ENCODE measurements at regions not wholly inside any gene's neighbourhood (a gene's known extent, or its start where the extent isn't known, plus 50 kb on each side); places are given as distances from the start of the nearest gene placed in this dataset.

DNA sequence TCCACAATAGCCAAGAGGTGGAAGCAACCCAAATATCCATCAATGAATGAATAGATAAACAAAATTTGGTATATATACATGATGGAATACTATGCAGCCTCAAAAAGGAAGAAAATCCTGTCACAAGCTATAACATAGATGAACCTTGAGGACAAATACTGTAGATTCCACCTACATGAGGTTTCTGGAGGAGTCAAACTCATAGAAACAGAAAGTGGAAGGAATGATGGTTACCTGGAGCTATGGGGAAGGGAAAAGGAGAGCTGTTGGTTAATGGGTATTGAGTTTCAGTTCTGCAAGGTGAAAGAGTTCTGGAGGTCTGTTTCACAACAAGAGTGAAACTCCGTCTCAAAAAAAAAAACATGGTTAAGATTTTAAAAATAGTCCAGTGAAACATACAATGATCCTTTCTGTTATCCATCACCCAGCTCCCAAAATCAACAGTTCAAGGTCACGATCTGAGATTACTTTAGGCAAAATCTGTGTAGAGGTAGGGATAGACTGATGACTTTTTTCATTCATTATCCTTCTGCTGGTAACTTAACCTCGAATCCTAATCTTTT is 80.8 kb upstream of the HNRNPU start:
- no peaks in the 10 kb centered on the region for H3K4me1 Mint-ChIP-seq (ENCODE audit: low read depth)
- no peak for DNase-seq (ENCODE audit: low spot score, unreplicated experiment)
- H3K9me3 Mint-ChIP-seq (ENCODE audit: low read depth), result peaks cover 3% of the 10 kb centered on the region
- no peak overlapping the region for H3K27ac Mint-ChIP-seq
- H3K27me3 Mint-ChIP-seq, result no peaks in the 10 kb centered on the region
- H3K36me3 Mint-ChIP-seq (ENCODE audit: insufficient read depth), result no peaks in the 10 kb centered on the region
- TF ChIP-seq, protein P1, sequence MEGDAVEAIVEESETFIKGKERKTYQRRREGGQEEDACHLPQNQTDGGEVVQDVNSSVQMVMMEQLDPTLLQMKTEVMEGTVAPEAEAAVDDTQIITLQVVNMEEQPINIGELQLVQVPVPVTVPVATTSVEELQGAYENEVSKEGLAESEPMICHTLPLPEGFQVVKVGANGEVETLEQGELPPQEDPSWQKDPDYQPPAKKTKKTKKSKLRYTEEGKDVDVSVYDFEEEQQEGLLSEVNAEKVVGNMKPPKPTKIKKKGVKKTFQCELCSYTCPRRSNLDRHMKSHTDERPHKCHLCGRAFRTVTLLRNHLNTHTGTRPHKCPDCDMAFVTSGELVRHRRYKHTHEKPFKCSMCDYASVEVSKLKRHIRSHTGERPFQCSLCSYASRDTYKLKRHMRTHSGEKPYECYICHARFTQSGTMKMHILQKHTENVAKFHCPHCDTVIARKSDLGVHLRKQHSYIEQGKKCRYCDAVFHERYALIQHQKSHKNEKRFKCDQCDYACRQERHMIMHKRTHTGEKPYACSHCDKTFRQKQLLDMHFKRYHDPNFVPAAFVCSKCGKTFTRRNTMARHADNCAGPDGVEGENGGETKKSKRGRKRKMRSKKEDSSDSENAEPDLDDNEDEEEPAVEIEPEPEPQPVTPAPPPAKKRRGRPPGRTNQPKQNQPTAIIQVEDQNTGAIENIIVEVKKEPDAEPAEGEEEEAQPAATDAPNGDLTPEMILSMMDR (IDR thresholded peaks at IDR 0.05; ENCODE audit: unreplicated experiment), result no peak
- no peak overlapping the region for H3K4me3 Mint-ChIP-seq (ENCODE audit: low read depth)

DNA sequence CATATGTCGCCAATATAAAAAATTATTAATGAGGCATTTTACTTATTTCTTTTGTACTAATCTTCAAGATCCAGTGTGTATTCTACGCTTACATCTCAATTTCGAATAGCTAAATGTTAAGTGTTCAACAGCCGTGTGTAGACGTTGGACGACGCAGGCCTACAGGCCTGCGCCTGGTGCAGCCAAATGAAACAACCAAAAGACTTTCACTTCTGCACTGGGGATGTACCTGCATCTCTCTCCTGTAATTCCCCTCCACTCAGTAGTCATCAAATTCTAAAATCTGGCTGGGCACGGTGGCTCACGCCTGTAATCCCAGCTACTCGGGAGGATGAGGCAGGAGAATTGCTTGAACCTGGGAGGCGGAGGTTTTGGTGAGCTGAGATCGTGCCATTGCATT is 76.8 kb upstream of the HNRNPU start:
- no peak for DNase-seq (ENCODE audit: low spot score, unreplicated experiment)
- Mint-ChIP-seq H3K27ac (no peak overlapping the region), H3K4me1 (ENCODE audit: low read depth) (no peaks in the 10 kb centered on the region), H3K9me3 (ENCODE audit: low read depth) (no peaks in the 10 kb centered on the region), H3K27me3 (no peaks in the 10 kb centered on the region), H3K4me3 (ENCODE audit: low read depth) (no peak overlapping the region), H3K36me3 (ENCODE audit: insufficient read depth) (no peaks in the 10 kb centered on the region)
- TF ChIP-seq, protein P1 (IDR thresholded peaks at IDR 0.05; ENCODE audit: unreplicated experiment), result no peak

DNA sequence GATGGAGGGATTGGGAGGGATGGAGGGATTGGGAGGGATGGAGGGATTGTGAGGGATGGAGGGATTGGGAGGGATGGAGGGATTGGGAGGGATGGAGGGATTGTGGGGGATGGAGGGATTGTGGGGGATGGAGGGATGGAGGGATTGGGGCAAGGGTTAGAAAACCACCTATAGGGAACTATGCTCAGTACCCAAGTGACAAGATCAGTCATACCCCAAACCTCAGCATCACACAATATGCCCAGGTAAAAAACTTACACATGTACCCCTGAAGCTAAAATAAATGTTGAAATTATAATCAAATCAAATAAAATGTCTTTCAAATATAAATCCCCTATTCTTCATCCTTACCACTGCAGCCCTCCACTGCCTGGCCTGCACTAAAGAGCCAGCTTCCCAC is 72.8 kb upstream of the HNRNPU start:
- Mint-ChIP-seq H3K4me1 (ENCODE audit: low read depth) (no peaks in the 10 kb centered on the region), H3K4me3 (ENCODE audit: low read depth) (no peak overlapping the region), H3K27me3 (no peaks in the 10 kb centered on the region), H3K36me3 (ENCODE audit: insufficient read depth) (no peaks in the 10 kb centered on the region), H3K27ac (no peak overlapping the region), H3K9me3 (ENCODE audit: low read depth) (no peaks in the 10 kb centered on the region)
- DNase-seq (ENCODE audit: low spot score, unreplicated experiment), result no peak
- TF ChIP-seq, protein P1 (IDR thresholded peaks at IDR 0.05; ENCODE audit: unreplicated experiment), result no peak

DNA sequence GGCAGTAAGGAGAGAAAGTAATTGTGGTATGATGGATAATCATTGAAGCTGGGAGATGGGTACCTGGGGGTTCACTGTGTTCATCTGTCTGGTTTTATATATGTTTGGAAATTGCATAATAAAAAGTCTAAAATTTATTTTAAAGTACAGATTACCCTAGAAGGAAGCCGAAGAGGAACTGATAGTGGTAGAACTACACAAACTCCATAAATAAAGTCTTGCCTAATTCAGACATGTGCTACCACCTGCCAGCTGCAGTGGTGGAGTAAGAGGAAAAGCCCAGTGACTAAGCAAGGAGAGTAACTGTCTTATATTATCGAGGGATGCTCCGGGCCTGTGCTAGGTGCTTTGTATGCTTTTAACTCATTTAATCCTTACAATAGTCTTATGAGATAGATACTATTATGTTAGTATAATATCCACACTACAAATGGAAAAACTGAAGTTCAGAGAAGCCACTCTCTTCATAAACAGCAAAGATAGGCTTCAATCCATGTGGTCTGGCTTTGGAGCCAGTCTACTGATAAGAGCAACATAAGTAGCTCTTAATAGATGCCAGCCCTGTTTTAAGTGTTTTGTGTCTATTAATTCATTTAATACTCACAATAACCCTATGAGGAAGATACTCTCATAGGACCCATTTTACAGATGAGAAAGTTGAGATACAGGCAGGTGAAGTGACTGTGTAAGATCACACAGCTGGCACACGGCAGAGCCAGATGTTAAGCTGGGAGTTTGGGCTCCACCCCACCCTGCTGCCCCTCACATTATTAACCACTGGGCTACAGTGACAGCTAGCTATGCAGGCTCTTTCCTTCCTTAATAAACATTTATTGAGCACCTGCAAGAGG is 56.8 kb upstream of the HNRNPU start:
- DNase-seq (ENCODE audit: low spot score, unreplicated experiment), result no peak
- Mint-ChIP-seq H3K9me3 (ENCODE audit: low read depth) (no peaks in the 10 kb centered on the region), H3K27me3 (peaks cover 32% of the 10 kb centered on the region), H3K4me1 (ENCODE audit: low read depth) (peaks cover 3% of the 10 kb centered on the region), H3K27ac (no peak overlapping the region), H3K36me3 (ENCODE audit: insufficient read depth) (no peaks in the 10 kb centered on the region), H3K4me3 (ENCODE audit: low read depth) (no peak overlapping the region)
- TF ChIP-seq, protein P1 (IDR thresholded peaks at IDR 0.05; ENCODE audit: unreplicated experiment), result no peak

DNA sequence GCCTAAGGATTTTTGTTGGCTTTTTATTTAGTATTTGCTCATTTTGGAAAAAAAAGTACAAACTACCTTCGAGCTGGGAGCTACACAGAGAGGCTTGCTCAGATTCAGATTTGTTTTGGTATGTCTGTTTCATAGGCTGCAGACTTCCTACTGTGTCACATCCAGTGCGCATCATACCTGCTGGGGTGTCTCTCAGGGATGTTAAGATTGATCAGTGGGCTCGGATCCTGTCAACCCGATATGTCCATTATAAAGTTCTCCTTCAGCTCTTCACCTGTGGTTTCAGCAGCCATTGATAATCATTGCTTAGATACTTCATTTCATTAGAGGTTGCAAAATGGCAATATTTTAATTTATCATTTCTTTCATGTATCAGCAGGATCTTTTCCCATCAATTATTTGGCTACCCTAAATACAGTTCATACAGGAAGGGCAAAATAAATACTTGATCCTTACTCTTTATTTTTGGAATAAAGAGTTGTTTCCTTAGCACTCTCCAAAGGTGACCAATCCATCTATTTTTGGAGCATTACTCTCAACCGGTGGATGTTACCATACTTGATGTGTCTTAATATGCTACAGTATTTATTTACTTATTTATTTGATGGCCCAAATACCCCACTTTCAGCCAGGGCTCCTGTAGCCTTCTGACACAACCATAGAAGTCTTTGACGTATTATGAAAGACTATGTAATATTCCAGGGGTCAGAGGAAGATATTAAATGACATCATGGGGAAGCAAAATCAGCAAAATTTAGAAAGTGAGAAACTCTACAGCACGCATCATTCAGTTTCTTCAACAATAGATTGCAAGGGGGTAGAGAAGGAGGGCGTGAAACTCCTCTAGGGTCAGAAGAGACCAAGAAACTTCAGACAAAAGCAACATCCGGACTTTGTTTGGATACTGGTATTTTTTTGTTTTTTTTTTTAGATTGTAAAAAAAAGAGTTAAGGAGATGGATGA is 55.3 kb upstream of the HNRNPU start:
- no peaks in the 10 kb centered on the region for H3K36me3 Mint-ChIP-seq (ENCODE audit: insufficient read depth)
- no peak overlapping the region for H3K27ac Mint-ChIP-seq
- no peaks in the 10 kb centered on the region for H3K9me3 Mint-ChIP-seq (ENCODE audit: low read depth)
- TF ChIP-seq, protein P1 (IDR thresholded peaks at IDR 0.05; ENCODE audit: unreplicated experiment), result no peak
- H3K4me3 Mint-ChIP-seq (ENCODE audit: low read depth), result peak overlapping the region; percentile 75
- peaks cover 3% of the 10 kb centered on the region for H3K4me1 Mint-ChIP-seq (ENCODE audit: low read depth)
- H3K27me3 Mint-ChIP-seq, result peaks cover 32% of the 10 kb centered on the region
- DNase-seq (ENCODE audit: low spot score, unreplicated experiment), result no peak

Data from progenitor cell of endocrine pancreas (in vitro differentiated cells).